Hepatocyte (in vitro differentiated cells): ENCODE measurements at regions not wholly inside any gene's neighbourhood (a gene's known extent, or its start where the extent isn't known, plus 50 kb on each side); places are given as distances from the start of the nearest gene placed in this dataset.

Experiments used
- DNase-seq: peaks from one replicate; pipeline ENCODE4 v3.0.0-alpha.2; 2016; ENCODE audit warnings: low spot score
- H2AFZ ChIP-seq: fragments of 200-600 bp; sonication (generic); 2 replicates; pipeline ENCODE4 v1.6.0; 2016; ENCODE audit warnings: antibody characterized with exemption, mild to moderate bottlenecking
- H3K27ac ChIP-seq: fragments of 200-600 bp; sonication (generic); 2 replicates; pipeline ENCODE4 v1.5.1; 2016; ENCODE audit warnings: mild to moderate bottlenecking
- H3K27me3 ChIP-seq: fragments of 200-600 bp; sonication (generic); 2 replicates; pipeline ENCODE4 v1.6.1; 2016
- H3K36me3 ChIP-seq: fragments of 200-600 bp; sonication (generic); replicated peaks from 2 replicates; pipeline ENCODE4 v1.5.1; 2016; ENCODE audit warnings: low read depth; ENCODE audit not compliant: insufficient read depth
- H3K4me1 ChIP-seq: fragments of 200-600 bp; sonication (generic); 2 replicates; pipeline ENCODE4 v1.5.1; 2016; ENCODE audit warnings: mild to moderate bottlenecking, moderate library complexity; ENCODE audit not compliant: insufficient read depth
- H3K4me2 ChIP-seq: fragments of 200-600 bp; sonication (generic); 2 replicates; pipeline ENCODE4 v1.6.0; 2016
- H3K4me3 ChIP-seq: fragments of 200-600 bp; sonication (generic); 2 replicates; pipeline ENCODE4 v1.5.1; 2016; ENCODE audit warnings: mild to moderate bottlenecking
- H3K79me2 ChIP-seq: fragments of 200-600 bp; sonication (generic); 2 replicates; pipeline ENCODE4 v1.6.0; 2017; ENCODE audit warnings: mild to moderate bottlenecking
- H3K9me2 ChIP-seq: fragments of 200-600 bp; sonication (generic); replicated peaks from 2 replicates; pipeline ENCODE4 v1.6.0; 2017; ENCODE audit warnings: mild to moderate bottlenecking; ENCODE audit not compliant: insufficient read depth
- H3K9me3 ChIP-seq: fragments of 200-600 bp; sonication (generic); 2 replicates; pipeline ENCODE4 v1.5.1; 2016; ENCODE audit warnings: low read depth, mild to moderate bottlenecking
- H4K20me1 ChIP-seq: fragments of 200-600 bp; sonication (generic); 2 replicates; pipeline ENCODE4 v1.6.0; 2016; ENCODE audit warnings: mild to moderate bottlenecking; ENCODE audit not compliant: insufficient read depth, poor library complexity, severe bottlenecking
- CTCF ChIP-seq: fragments of 200-600 bp; sonication (generic); IDR thresholded peaks from 2 replicates; pipeline ENCODE4 v1.5.1; 2016; ENCODE audit warnings: antibody characterized with exemption, mild to moderate bottlenecking; ENCODE audit not compliant: poor library complexity
- EZH2 ChIP-seq: fragments of 200-600 bp; sonication (generic); IDR thresholded peaks from 2 replicates; pipeline ENCODE4 v1.6.1; 2016; ENCODE audit warnings: antibody characterized with exemption, mild to moderate bottlenecking, borderline replicate concordance
- EZH2phosphoT487 ChIP-seq: fragments of 200-600 bp; sonication (generic); IDR thresholded peaks from one replicate; pipeline ENCODE4 v1.6.1; 2018; ENCODE audit warnings: antibody characterized with exemption, mild to moderate bottlenecking, low read depth, moderate library complexity; ENCODE audit not compliant: unreplicated experiment, severe bottlenecking
- WGBS: methylation state at CpG from one replicate; pipeline ENCODE4 v1.1.6; 2016; ENCODE audit warnings: low lambda C conversion rate; ENCODE audit errors: missing lambda C conversion rate; 5-methylcytosine and 5-hydroxymethylcytosine counted together

- Histone ChIP-seq H2AFZ (no peak overlapping the region), H4K20me1 (no peaks in the 10 kb centered on the region), H3K79me2 (no peaks in the 10 kb centered on the region)
These were observed 83.5 kb upstream of the VANGL1 start for GRCh38 chr1:115558275-115558674.

DNA sequence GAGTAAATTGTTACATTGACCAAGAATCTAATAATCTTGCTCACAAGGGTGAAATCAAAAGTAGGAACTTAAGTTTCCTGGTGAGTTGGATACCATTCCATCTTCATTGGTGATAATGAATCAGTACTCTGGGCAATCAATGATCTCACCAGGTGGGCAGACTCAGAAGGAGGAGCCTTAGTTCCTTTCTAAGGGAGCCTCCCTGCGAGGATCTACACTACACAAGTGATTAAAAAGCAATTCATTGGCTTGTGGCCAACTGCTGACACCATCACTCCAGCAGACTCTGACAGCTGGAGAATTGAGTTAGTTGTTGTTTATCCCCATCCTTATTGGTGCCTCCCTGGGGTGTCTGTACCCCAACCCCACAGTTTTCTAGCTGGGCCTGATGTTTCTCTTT, 84.1 kb upstream of the VANGL1 start:
- H3K27ac ChIP-seq: no peak overlapping the region
- H3K4me1 ChIP-seq: no peaks in the 10 kb centered on the region
- no peak for DNase-seq
- H3K27me3 ChIP-seq: peaks cover 3% of the 10 kb centered on the region
- 76% methylated on average over 1 of the region's 1 CpG for WGBS
- no peak overlapping the region for H3K4me2 ChIP-seq
- H4K20me1 ChIP-seq: no peaks in the 10 kb centered on the region
- H3K9me3 ChIP-seq: no peaks in the 10 kb centered on the region
- H2AFZ ChIP-seq: no peak overlapping the region
- H3K4me3 ChIP-seq: no peak overlapping the region
- H3K79me2 ChIP-seq: no peaks in the 10 kb centered on the region
- TF ChIP-seq EZH2 (no peak), EZH2phosphoT487 (no peak), CTCF (no peak)
- no peaks in the 10 kb centered on the region for H3K9me2 ChIP-seq
- no peaks in the 10 kb centered on the region for H3K36me3 ChIP-seq

More at GRCh38 chr1:115558275-115558674, 83.5 kb upstream of the VANGL1 start:
- H3K9me3 ChIP-seq: no peaks in the 10 kb centered on the region
- DNase-seq: no peak
- no peak overlapping the region for H3K4me3 ChIP-seq
- no peaks in the 10 kb centered on the region for H3K36me3 ChIP-seq
- H3K4me1 ChIP-seq: no peaks in the 10 kb centered on the region
- H3K27me3 ChIP-seq: peaks cover 7% of the 10 kb centered on the region
- 75% methylated on average over 2 of the region's 2 CpGs for WGBS
- H3K27ac ChIP-seq: no peak overlapping the region
- H3K4me2 ChIP-seq: no peak overlapping the region
- no peaks in the 10 kb centered on the region for H3K9me2 ChIP-seq
- TF ChIP-seq EZH2phosphoT487 (no peak), CTCF (no peak), EZH2 (no peak)

DNA sequence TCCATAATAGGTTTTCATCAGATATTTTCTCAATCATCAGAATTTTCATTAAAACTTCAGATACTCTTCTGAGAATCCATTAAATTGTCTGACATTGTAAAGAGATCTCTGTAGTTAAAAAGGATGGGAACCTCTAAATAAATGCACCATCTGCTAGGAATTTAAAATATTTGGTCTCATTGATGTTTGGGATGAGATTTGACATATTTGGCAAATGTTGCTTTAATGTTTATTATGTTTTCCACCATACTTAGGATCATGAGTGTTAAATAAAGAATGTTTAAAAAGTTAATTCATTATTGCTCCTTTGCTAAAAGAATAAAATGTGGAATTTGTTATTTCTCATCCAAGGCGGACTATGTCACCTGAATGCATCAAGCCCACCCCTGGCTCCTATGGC, 85.5 kb upstream of the VANGL1 start:
- H3K4me3 ChIP-seq: no peak overlapping the region
- DNase-seq: no peak
- H3K27me3 ChIP-seq: no peaks in the 10 kb centered on the region
- H3K9me3 ChIP-seq: no peaks in the 10 kb centered on the region
- H3K27ac ChIP-seq: no peak overlapping the region
- H3K36me3 ChIP-seq: no peaks in the 10 kb centered on the region
- H4K20me1 ChIP-seq: no peaks in the 10 kb centered on the region
- H3K79me2 ChIP-seq: no peaks in the 10 kb centered on the region
- TF ChIP-seq EZH2: no peak
- no peak for TF ChIP-seq EZH2phosphoT487
- no peak for TF ChIP-seq CTCF
- H3K4me1 ChIP-seq: no peaks in the 10 kb centered on the region
- WGBS: 92% methylated on average over 1 of the region's 1 CpG
- no peak overlapping the region for H3K4me2 ChIP-seq
- H3K9me2 ChIP-seq: no peaks in the 10 kb centered on the region
- no peak overlapping the region for H2AFZ ChIP-seq

DNA sequence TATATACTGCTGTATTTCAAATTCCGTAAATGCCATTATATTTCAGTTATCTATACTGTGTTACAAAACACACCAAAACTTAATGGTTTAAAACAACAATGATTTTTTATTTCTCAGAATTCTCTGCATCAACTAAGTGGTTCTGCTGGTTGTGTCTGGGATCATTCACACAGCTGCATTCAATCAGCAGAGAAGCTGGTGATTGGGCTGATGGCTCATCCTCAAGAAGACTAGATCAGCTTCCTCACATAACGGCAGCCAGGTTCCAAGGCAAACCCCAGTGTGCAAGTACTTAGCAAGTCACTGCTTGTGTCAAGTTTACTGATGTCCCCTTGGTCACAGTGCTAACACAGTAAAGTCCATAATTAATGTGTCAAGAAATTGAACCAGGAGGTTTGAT, 86.3 kb upstream of the VANGL1 start:
- H3K4me1 ChIP-seq: no peaks in the 10 kb centered on the region
- 21% methylated on average over 2 of the region's 2 CpGs for WGBS
- no peaks in the 10 kb centered on the region for H3K79me2 ChIP-seq
- no peak for TF ChIP-seq EZH2phosphoT487
- TF ChIP-seq CTCF: no peak
- TF ChIP-seq EZH2: no peak
- no peak overlapping the region for H3K4me3 ChIP-seq
- no peaks in the 10 kb centered on the region for H3K27me3 ChIP-seq
- H3K27ac ChIP-seq: no peak overlapping the region
- H3K9me2 ChIP-seq: no peaks in the 10 kb centered on the region
- H3K36me3 ChIP-seq: no peaks in the 10 kb centered on the region
- H3K9me3 ChIP-seq: no peaks in the 10 kb centered on the region
- no peaks in the 10 kb centered on the region for H4K20me1 ChIP-seq
- no peak for DNase-seq
- H3K4me2 ChIP-seq: no peak overlapping the region
- no peak overlapping the region for H2AFZ ChIP-seq
